ENCODE measurements at regions not wholly inside any gene's neighbourhood (a gene's known extent, or its start where the extent isn't known, plus 50 kb on each side); places are given as distances from the start of the nearest gene placed in this dataset.
"Not testable (repeated sequence)": the region's sequence is repeated elsewhere in the genome, so short reads cannot be mapped to it uniquely, and the experiment has no call there.

- DNase-seq (ENCODE audit: low read depth), result not testable (repeated sequence)
Measured at GRCh38 chr6:125591796-125592195, 157.6 kb upstream of the HEY2 start.

DNA sequence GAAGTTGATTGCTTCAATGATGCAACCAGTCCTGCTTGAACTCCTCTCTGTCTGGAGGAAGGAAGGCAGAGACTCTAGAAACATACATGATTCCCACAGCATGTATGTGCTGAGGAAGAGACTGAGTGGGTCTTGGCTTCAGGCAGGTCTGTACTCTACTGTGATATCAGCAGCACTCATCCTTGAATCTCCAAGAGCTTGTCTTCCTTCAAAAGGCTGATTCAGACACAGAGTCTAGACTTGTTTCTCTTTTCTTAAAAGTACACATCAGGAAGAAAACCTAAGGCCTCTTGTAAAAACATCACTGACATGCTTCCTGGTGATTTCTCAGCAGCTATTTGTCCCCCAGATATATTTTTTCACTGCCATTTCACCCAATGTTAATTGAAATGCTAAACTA lies 155.7 kb upstream of the HEY2 start:
- DNase-seq (ENCODE audit: low read depth), result no peak

GRCh38 chr6:125596020-125596419 lies 153.4 kb upstream of the HEY2 start:
- no peak for DNase-seq (ENCODE audit: low read depth)

DNA sequence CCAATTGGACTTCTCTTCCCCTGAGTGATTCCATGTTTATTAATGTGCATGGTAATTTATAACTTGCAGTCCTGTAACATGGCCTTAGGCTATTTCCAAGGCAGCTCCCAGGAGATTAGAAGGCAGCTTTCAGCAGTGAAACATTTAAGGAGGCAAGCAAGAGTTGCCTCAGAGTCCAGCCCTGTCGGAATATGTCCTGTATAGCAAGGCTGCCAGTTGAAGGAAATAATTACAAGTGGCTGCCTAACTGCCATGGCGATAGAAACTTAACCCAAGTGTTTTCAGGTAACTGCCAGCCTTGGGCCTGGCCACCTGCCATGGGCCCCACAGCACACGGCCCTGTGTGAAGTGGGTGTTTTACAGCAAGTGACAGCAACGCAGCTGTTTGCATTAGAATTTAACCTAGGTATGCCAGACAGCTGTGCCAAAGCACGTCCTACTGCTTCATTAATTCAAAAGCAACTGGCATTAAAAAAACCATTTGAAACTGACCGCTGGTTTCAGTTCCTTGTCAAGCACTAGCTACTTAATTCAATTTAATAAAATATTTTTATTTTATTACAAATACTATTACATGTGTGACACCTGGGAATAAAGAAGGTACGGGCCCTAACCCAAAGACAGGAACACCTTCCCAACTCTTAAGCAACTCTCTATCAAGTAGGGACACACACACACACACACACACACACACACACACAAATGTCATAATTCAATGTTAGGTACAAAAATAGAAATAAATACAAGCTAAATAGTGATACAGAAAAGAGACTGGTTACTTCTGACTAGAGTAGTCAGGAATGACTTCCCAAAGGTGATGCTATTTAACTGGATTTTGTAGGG lies 151.8 kb upstream of the HEY2 start:
- peak; percentile 3 for DNase-seq (ENCODE audit: low read depth)

- peak; percentile 30 for DNase-seq (ENCODE audit: low read depth)
Measured at GRCh38 chr6:125598422-125598821, 151.0 kb upstream of the HEY2 start.

DNA sequence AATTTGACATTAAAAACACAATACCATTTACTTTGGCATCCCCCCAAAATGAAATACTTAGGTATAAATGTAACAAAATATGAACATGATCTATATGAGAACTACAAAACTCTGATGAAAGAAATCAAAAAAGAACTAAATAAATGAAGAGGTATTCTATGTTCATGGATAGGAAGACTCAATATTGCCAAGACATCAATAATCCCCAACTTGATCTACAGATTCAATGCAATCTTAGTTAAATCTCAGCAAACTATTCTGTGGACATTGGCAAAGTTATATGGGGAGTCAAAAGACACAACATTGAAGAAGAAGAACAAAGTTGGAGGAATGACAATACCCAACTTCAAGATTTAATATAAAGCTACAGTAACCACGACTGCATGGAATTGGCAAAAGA lies 145.2 kb upstream of the HEY2 start:
- DNase-seq (ENCODE audit: low read depth), result no peak

GRCh38 chr6:125611573-125612344 lies 137.7 kb upstream of the HEY2 start:
- no peak for DNase-seq (ENCODE audit: low read depth)

DNA sequence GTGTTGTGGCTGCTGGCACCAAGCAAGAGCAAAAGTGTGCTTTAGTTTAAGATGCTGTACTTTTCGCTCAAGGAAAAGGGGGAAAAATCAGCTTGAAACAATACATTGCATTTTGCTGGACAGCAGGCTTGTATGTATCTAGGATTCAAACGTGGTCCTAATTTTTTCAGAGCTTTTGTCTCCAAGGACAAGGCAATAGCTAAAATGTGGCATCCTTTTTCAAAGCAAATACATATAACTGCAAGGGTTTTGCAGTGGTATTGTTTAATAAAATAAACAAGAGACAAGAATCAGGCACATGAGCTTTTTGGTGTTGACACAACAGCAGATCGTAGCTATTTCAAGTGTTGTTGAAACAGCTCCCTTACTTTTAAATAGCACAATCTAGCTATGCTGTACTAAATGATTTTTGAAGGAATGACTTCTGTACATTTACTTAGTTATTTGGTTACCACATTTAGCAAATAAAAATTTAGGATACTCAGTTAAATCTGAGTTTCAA lies 137.0 kb upstream of the HEY2 start:
- DNase-seq (ENCODE audit: low read depth), result no peak

- DNase-seq (ENCODE audit: low read depth), result no peak
Measured at GRCh38 chr6:125618629-125619028, 130.8 kb upstream of the HEY2 start.

GRCh38 chr6:125623085-125623484 lies 126.3 kb upstream of the HEY2 start:
- DNase-seq (ENCODE audit: low read depth), result no peak

- DNase-seq (ENCODE audit: low read depth), result no peak
Measured at GRCh38 chr6:125631165-125631564, 118.3 kb upstream of the HEY2 start.

GRCh38 chr6:125636011-125636410 lies 113.4 kb upstream of the HEY2 start:
- DNase-seq (ENCODE audit: low read depth), result not testable (repeated sequence)

DNA sequence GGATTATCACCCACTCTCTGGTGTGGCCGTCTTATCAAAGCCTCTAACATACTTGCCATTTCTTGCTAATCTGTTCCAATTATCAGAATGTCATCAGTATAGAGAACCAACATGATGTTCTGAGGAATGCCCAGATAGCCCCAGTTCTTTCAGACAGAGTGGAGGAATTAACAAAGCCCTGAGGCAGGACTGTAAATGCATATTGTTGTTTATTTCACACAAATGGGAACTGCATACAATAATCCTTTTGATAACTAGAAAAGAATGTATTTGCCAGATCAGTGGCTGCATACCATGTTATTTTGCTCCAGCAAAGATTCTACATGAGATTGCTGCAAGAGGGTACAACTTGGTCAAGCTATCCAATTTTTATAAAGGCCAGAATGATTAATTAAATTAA lies 112.8 kb upstream of the HEY2 start:
- no peak for DNase-seq (ENCODE audit: low read depth)

GRCh38 chr6:125637207-125637606 lies 112.2 kb upstream of the HEY2 start:
- DNase-seq (ENCODE audit: low read depth), result no peak

GRCh38 chr6:125639466-125640020 lies 109.9 kb upstream of the HEY2 start:
- DNase-seq (ENCODE audit: low read depth), result no peak

DNA sequence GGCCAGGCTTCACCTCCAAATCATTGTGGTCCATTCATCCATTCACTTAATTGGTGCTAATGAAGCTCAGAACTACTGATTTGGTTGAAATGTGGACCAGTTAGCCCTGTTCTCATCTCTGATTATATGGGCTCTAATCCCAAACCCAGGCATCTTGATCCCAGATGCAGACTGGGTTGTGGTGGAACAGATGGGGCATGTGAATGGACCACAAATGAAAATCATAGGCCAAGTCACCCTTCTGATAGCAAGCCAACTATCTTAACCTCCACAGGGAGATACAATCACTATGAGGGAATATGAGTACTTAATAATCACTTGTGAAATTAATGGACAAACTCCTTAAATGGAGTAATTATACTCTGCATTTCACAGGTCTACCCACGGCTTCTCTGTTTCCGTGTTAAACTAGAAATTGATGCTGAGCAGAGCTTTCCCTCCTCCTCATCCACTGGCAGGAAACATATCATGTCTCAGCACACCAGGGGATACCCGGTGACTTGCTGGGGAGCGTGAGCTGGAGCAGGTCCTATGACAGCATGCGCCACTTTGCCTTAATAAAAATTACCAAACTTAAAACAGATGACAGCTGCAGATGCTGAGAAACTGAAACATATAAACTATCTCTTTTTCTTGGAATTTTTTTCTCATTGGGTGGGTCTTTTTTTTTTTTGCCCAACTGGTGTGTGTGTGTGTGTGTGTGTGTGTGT lies 108.8 kb upstream of the HEY2 start:
- DNase-seq (ENCODE audit: low read depth), result no peak

GRCh38 chr6:125643967-125644661 lies 105.3 kb upstream of the HEY2 start:
- not testable (repeated sequence) for DNase-seq (ENCODE audit: low read depth)

DNA sequence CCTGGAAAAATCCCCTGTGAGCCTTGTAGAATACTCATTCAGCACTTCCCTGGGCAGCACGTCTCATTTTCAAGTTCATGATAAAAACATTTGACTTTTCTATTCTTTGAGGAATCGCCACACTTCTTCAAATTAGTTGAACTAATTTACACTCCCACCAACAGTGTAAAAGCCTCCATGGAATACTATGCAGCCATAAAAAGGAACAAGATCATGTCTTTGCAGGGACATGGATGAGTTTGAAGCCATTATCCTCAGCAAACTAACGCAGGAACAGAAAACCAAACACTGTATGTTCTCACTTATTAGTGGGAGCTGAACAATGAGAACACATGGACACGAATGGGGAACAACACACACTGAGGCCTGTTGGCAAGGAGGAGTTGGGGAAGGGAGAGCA lies 102.0 kb upstream of the HEY2 start:
- DNase-seq (ENCODE audit: low read depth), result no peak

GRCh38 chr6:125653752-125654151 lies 95.7 kb upstream of the HEY2 start:
- DNase-seq (ENCODE audit: low read depth), result not testable (repeated sequence)

GRCh38 chr6:125655511-125655910 lies 93.9 kb upstream of the HEY2 start:
- DNase-seq (ENCODE audit: low read depth), result no peak

- DNase-seq (ENCODE audit: low read depth), result no peak
Measured at GRCh38 chr6:125656287-125656870, 93.1 kb upstream of the HEY2 start.

All from GM04504 (cell line).